ENCODE measurements at regions not wholly inside any gene's neighbourhood (a gene's known extent, or its start where the extent isn't known, plus 50 kb on each side); places are given as distances from the start of the nearest gene placed in this dataset.

DNA sequence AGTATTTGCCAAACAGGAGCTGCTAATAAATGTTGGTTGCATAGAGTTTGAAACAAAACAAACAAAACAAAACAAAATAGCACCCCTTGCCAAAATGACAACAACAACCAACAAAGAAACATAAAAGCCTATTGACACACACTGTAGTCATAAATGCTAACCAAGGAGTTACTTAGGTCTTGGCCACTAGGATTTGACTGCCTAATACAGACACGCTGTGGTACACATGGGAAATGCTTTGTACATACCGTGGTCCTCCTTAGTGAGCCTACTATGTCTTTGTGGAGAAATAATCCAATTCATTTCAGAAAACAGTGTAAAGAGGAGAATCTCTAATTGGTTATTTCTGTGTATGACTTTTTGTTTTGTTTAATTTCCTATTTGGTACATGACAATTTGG lies 53.2 kb upstream of the MTPN start:
- no peaks in the 10 kb centered on the region for H3K79me1 ChIP-seq (ENCODE audit: insufficient read depth, low read depth, low read length, poor library complexity, severe bottlenecking)
- no peak for DNase-seq
- Mint-ChIP-seq H3K27ac (no peak overlapping the region), H3K36me3 (ENCODE audit: insufficient read depth in 1 of 3, low read depth in 3 of 3) (peaks cover 0 to 4% (median 0%) of the 10 kb centered on the region in 3 experiments; a peak in 2 of 7 replicates), H3K4me1 (no peaks in the 10 kb centered on the region), H3K9me3 (peaks cover 3 to 4% of the 10 kb centered on the region in 2 experiments; a peak in 3 of 5 replicates), H3K27me3 (ENCODE audit: low read depth) (no peaks in the 10 kb centered on the region; the same call in 1 of the 2 replicates), H3K4me3 (no peak overlapping the region)
- H2BK120ac ChIP-seq (ENCODE audit: low read depth, low read length, poor library complexity, severe bottlenecking), result no peak overlapping the region
- H2BK12ac ChIP-seq (ENCODE audit: insufficient read length, low read depth, low read length), result no peak overlapping the region
- H3K56ac ChIP-seq (ENCODE audit: insufficient read length, low read depth, low read length), result no peak overlapping the region
- no peaks in the 10 kb centered on the region for H3K27me3 ChIP-seq (ENCODE audit: insufficient read depth, low read length)
- no peak overlapping the region for H3K27ac ChIP-seq (ENCODE audit: insufficient read length, low read depth, low read length)
- no peak overlapping the region for H2BK5ac ChIP-seq (ENCODE audit: insufficient read length, low read length)
- H3K4me2 ChIP-seq (ENCODE audit: insufficient read depth, insufficient read length, low read length), result no peak overlapping the region
- no peak overlapping the region for H2AFZ ChIP-seq (ENCODE audit: low read length)
- no peaks in the 10 kb centered on the region for H3K4me1 ChIP-seq (ENCODE audit: insufficient read depth, low read length)
- H3K9me3 ChIP-seq (ENCODE audit: control insufficient read depth, low read depth, low read length), result no peaks in the 10 kb centered on the region
- H3K14ac ChIP-seq (ENCODE audit: insufficient read depth, low read length), result no peak overlapping the region
- no peak overlapping the region for H3K9ac ChIP-seq (ENCODE audit: extremely low read depth, insufficient read length, low read length)
- no peak overlapping the region for H2BK20ac ChIP-seq (ENCODE audit: low read depth, low read length, poor library complexity, severe bottlenecking)
- no peaks in the 10 kb centered on the region for H4K20me1 ChIP-seq (ENCODE audit: control insufficient read depth, insufficient read depth, insufficient read length)
- no peaks in the 10 kb centered on the region for H3K79me2 ChIP-seq (ENCODE audit: insufficient read depth, low read length)
- H2BK15ac ChIP-seq (ENCODE audit: low read depth, low read length), result no peak overlapping the region
- no CpG with 5 or more reads among the region's 2 CpGs for WGBS (ENCODE audit: extremely low coverage, insufficient read length, low lambda C conversion rate)
- H4K91ac ChIP-seq (ENCODE audit: insufficient read length, low read depth, low read length), result no peak overlapping the region
- TF ChIP-seq, protein P1, sequence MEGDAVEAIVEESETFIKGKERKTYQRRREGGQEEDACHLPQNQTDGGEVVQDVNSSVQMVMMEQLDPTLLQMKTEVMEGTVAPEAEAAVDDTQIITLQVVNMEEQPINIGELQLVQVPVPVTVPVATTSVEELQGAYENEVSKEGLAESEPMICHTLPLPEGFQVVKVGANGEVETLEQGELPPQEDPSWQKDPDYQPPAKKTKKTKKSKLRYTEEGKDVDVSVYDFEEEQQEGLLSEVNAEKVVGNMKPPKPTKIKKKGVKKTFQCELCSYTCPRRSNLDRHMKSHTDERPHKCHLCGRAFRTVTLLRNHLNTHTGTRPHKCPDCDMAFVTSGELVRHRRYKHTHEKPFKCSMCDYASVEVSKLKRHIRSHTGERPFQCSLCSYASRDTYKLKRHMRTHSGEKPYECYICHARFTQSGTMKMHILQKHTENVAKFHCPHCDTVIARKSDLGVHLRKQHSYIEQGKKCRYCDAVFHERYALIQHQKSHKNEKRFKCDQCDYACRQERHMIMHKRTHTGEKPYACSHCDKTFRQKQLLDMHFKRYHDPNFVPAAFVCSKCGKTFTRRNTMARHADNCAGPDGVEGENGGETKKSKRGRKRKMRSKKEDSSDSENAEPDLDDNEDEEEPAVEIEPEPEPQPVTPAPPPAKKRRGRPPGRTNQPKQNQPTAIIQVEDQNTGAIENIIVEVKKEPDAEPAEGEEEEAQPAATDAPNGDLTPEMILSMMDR (conservative IDR thresholded peaks at IDR 0.05), result no peak
- no peak overlapping the region for H3K18ac ChIP-seq (ENCODE audit: insufficient read length, low read depth, low read length)
- no peaks in the 10 kb centered on the region for H3K23me2 ChIP-seq (ENCODE audit: insufficient read length, low read depth, low read length, poor library complexity, severe bottlenecking)
- H3T11ph ChIP-seq (ENCODE audit: low read length), result no peak overlapping the region
- no peak overlapping the region for H3K4ac ChIP-seq (ENCODE audit: low read depth, low read length)
- H3K23ac ChIP-seq (ENCODE audit: insufficient read length, low read depth, low read length), result no peak overlapping the region
- no peak overlapping the region for H2AK5ac ChIP-seq (ENCODE audit: insufficient read length, low read length)
- H4K8ac ChIP-seq (replicated peaks; ENCODE audit: insufficient read length, low read depth, low read length), result no peak overlapping the region
- no peak overlapping the region for H4K5ac ChIP-seq (ENCODE audit: insufficient read length, low read depth, low read length)
